ENCODE measurements at regions not wholly inside any gene's neighbourhood (a gene's known extent, or its start where the extent isn't known, plus 50 kb on each side); places are given as distances from the start of the nearest gene placed in this dataset.

DNA sequence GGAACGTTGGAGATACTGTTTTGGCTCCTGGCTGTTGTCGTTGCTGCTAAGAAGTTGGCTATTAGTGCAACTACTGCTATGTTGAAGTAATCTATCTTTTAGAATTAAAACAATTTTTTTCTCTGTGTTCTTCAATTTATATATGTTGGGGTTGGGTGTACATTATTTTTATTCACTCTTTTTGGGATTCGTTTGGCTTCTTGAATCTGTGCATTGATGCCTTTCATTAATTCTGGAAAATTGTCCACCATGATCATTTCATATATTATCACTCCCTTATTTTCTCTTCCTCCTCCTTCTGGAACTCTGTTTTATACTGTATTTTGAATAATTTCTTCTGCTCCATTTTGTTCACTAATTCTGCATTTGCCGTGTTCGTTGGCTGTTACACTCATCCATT, 199.5 kb upstream of the PLET1 start:
- Mint-ChIP-seq H3K36me3 (peaks cover 0 to 4% (median 0%) of the 10 kb centered on the region in 5 donors), H3K27ac (no peak overlapping the region), H3K4me1 (peaks cover 0 to 4% (median 2%) of the 10 kb centered on the region in 7 donors), H3K27me3 (peaks cover 0 to 5% (median 5%) of the 10 kb centered on the region in 5 donors), H3K9me3 (peaks cover 0 to 2% (median 0%) of the 10 kb centered on the region in 11 donors), H3K4me3 (no peak overlapping the region)
- no peak for ATAC-seq
- intact Hi-C loops (cut with micrococcal nuclease), result no loop called here
- ChIA-PET POLR2A (no interaction called here), CTCF (no interaction called here)
- H3K36me3 ChIP-seq (ENCODE audit: control insufficient read depth in 2 of 3, insufficient read depth in 3 of 3, low read length in 3 of 3), result no peaks in the 10 kb centered on the region
- no peak overlapping the region for H3K27ac ChIP-seq (ENCODE audit: low read depth, low read length)
- H3K4me3 ChIP-seq (ENCODE audit: low read length), result no peak overlapping the region
- H3K9me3 ChIP-seq (ENCODE audit: control insufficient read depth in 2 of 3, low read length in 3 of 3), result no peaks in the 10 kb centered on the region
- H3K4me1 ChIP-seq (ENCODE audit: control insufficient read depth in 2 of 2, insufficient read depth in 2 of 2, low read length in 2 of 2), result no peaks in the 10 kb centered on the region
- DNase-seq, result no peak
- no peaks in the 10 kb centered on the region for H3K27me3 ChIP-seq (ENCODE audit: control insufficient read depth in 2 of 2, insufficient read depth in 2 of 2, low read length in 2 of 2)

DNA sequence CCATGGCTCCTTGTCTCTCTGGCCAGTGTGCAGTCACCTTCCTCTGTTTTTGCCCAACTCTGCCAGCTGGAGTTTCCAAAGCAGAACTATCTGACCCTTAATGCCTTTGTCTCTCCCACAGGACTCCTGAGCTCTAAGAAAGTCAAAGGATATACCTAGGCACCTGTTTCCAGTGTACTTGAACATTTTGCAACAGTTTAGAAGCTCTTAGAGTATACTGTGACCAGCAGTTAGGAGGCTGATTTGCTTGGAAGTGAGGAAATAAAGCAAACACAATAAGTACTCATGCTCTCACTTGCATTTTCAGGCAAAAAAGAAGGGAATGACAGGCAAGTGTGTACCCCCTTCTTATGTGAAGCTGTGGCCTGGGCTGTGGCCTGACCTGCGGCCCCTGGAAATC, 204.3 kb upstream of the PLET1 start:
- Mint-ChIP-seq H3K4me3 (no peak overlapping the region), H3K27ac (no peak overlapping the region), H3K36me3 (peaks cover 0 to 12% (median 0%) of the 10 kb centered on the region in 5 donors), H3K9me3 (peaks cover 0 to 2% (median 0%) of the 10 kb centered on the region in 11 donors), H3K4me1 (no peaks in the 10 kb centered on the region), H3K27me3 (peaks cover 5 to 17% (median 10%) of the 10 kb centered on the region in 5 donors)
- Histone ChIP-seq H3K36me3 (ENCODE audit: control insufficient read depth in 2 of 3, insufficient read depth in 3 of 3, low read length in 3 of 3) (no peaks in the 10 kb centered on the region), H3K4me1 (ENCODE audit: control insufficient read depth in 2 of 2, insufficient read depth in 2 of 2, low read length in 2 of 2) (no peaks in the 10 kb centered on the region), H3K4me3 (ENCODE audit: low read length) (no peak overlapping the region), H3K9me3 (ENCODE audit: control insufficient read depth in 2 of 3, low read length in 3 of 3) (no peaks in the 10 kb centered on the region), H3K27me3 (ENCODE audit: control insufficient read depth in 2 of 2, insufficient read depth in 2 of 2, low read length in 2 of 2) (no peaks in the 10 kb centered on the region), H3K27ac (ENCODE audit: low read depth, low read length) (no peak overlapping the region)
- intact Hi-C loops (cut with micrococcal nuclease), result no loop called here
- ChIA-PET POLR2A (no interaction called here), CTCF (no interaction called here)
- no peak for ATAC-seq
- DNase-seq, result no peak

GRCh38 chr11:112465433-112466024, 204.9 kb upstream of the PLET1 start:
- peaks cover 3 to 17% (median 10%) of the 10 kb centered on the region in 5 donors for H3K27me3 Mint-ChIP-seq
- no peaks in the 10 kb centered on the region for H3K4me1 ChIP-seq (ENCODE audit: control insufficient read depth in 2 of 2, insufficient read depth in 2 of 2, low read length in 2 of 2)
- H3K9me3 Mint-ChIP-seq, result peaks cover 0 to 2% (median 0%) of the 10 kb centered on the region in 11 donors
- DNase-seq (no peak), ATAC-seq (no peak)
- peaks cover 0 to 12% (median 0%) of the 10 kb centered on the region in 5 donors for H3K36me3 Mint-ChIP-seq
- ChIA-PET POLR2A (interaction anchor here (0.6 kb wide), 1 partner anchor 9 kb away, joined by 4 read pairs; no protein-coding TSS in a partner anchor), CTCF (no interaction called here)
- no peak overlapping the region for H3K27ac Mint-ChIP-seq
- no peak overlapping the region for H3K4me3 Mint-ChIP-seq
- no peak overlapping the region for H3K27ac ChIP-seq (ENCODE audit: low read depth, low read length)
- intact Hi-C loops (cut with micrococcal nuclease), result no loop called here
- H3K4me1 Mint-ChIP-seq, result no peaks in the 10 kb centered on the region
- no peaks in the 10 kb centered on the region for H3K36me3 ChIP-seq (ENCODE audit: control insufficient read depth in 2 of 3, insufficient read depth in 3 of 3, low read length in 3 of 3)
- no peaks in the 10 kb centered on the region for H3K27me3 ChIP-seq (ENCODE audit: control insufficient read depth in 2 of 2, insufficient read depth in 2 of 2, low read length in 2 of 2)
- no peak overlapping the region for H3K4me3 ChIP-seq (ENCODE audit: low read length)
- H3K9me3 ChIP-seq (ENCODE audit: control insufficient read depth in 2 of 3, low read length in 3 of 3), result no peaks in the 10 kb centered on the region

GRCh38 chr11:112467721-112468120, 207.1 kb upstream of the PLET1 start:
- Mint-ChIP-seq H3K9me3 (no peaks in the 10 kb centered on the region), H3K4me3 (no peak overlapping the region), H3K4me1 (no peaks in the 10 kb centered on the region), H3K27ac (no peak overlapping the region), H3K36me3 (peaks cover 0 to 12% (median 0%) of the 10 kb centered on the region in 5 donors), H3K27me3 (peaks cover 3 to 17% (median 10%) of the 10 kb centered on the region in 5 donors)
- no peak overlapping the region for H3K4me3 ChIP-seq (ENCODE audit: low read length)
- H3K9me3 ChIP-seq (ENCODE audit: control insufficient read depth in 2 of 3, low read length in 3 of 3), result no peaks in the 10 kb centered on the region
- no peaks in the 10 kb centered on the region for H3K27me3 ChIP-seq (ENCODE audit: control insufficient read depth in 2 of 2, insufficient read depth in 2 of 2, low read length in 2 of 2)
- H3K4me1 ChIP-seq (ENCODE audit: control insufficient read depth in 2 of 2, insufficient read depth in 2 of 2, low read length in 2 of 2), result no peaks in the 10 kb centered on the region
- H3K36me3 ChIP-seq (ENCODE audit: control insufficient read depth in 2 of 3, insufficient read depth in 3 of 3, low read length in 3 of 3), result no peaks in the 10 kb centered on the region
- CTCF ChIA-PET, result interaction anchor here (0.6 kb wide), 1 partner anchor 1579 kb away, joined by 3 read pairs; no protein-coding TSS in a partner anchor
- intact Hi-C loops (cut with micrococcal nuclease), result no loop called here
- H3K27ac ChIP-seq (ENCODE audit: low read depth, low read length), result no peak overlapping the region
- DNase-seq (no peak), ATAC-seq (no peak)
- POLR2A ChIA-PET, result no interaction called here

DNA sequence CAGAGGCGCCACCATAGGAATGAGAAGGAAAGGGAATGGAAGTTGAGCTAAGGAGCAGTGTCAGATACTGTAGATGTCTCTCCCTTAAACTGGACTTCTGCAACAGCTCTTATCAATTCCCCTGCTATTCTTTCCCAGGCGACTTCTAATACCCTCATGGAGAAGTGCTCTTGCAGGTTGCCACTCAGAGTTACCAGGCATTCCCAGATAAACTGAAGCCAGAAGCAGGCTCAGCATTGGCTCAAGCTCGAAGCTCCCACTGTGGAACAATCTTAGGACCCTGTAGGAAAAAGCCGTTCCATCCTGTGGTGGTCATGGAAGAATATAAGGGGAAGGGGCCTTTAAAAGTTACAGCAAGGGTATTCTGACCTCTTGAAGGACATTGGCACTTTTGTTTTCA, 208.7 kb upstream of the PLET1 start:
- Histone ChIP-seq H3K27me3 (ENCODE audit: control insufficient read depth in 2 of 2, insufficient read depth in 2 of 2, low read length in 2 of 2) (no peaks in the 10 kb centered on the region), H3K27ac (ENCODE audit: low read depth, low read length) (no peak overlapping the region), H3K9me3 (ENCODE audit: control insufficient read depth in 2 of 3, low read length in 3 of 3) (no peaks in the 10 kb centered on the region), H3K4me1 (ENCODE audit: control insufficient read depth in 2 of 2, insufficient read depth in 2 of 2, low read length in 2 of 2) (no peaks in the 10 kb centered on the region), H3K36me3 (ENCODE audit: control insufficient read depth in 2 of 3, insufficient read depth in 3 of 3, low read length in 3 of 3) (no peaks in the 10 kb centered on the region), H3K4me3 (ENCODE audit: low read length) (no peak overlapping the region)
- intact Hi-C loops (cut with micrococcal nuclease), result no loop called here
- ATAC-seq, result no peak
- no peak overlapping the region for H3K27ac Mint-ChIP-seq
- no peaks in the 10 kb centered on the region for H3K4me1 Mint-ChIP-seq
- ChIA-PET POLR2A (no interaction called here), CTCF (no interaction called here)
- DNase-seq, result no peak
- peaks cover 0 to 12% (median 0%) of the 10 kb centered on the region in 5 donors for H3K36me3 Mint-ChIP-seq
- H3K9me3 Mint-ChIP-seq, result no peaks in the 10 kb centered on the region
- H3K4me3 Mint-ChIP-seq, result no peak overlapping the region
- H3K27me3 Mint-ChIP-seq, result peaks cover 0 to 17% (median 11%) of the 10 kb centered on the region in 5 donors

DNA sequence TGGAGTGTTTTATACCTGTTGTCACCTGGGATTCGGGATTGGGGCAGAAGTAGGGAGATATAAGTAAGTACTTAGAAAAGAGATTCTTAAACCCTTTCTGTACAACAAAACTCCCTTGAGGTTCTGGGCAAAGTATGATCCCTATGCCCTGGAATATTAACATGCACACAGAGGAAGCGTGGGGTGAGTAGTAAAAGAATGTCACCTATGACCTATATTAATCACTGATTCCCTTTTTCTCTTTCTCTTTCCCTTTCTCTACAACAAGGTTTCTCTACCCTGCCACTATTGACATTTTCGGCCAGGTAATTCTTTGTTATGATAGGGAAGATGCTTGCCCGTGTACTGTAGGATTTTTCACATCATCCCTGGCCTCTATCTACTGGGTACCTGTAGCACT, 209.7 kb upstream of the PLET1 start:
- DNase-seq (no peak), ATAC-seq (no peak)
- no peaks in the 10 kb centered on the region for H3K27me3 ChIP-seq (ENCODE audit: control insufficient read depth in 2 of 2, insufficient read depth in 2 of 2, low read length in 2 of 2)
- Mint-ChIP-seq H3K4me3 (no peak overlapping the region), H3K36me3 (peaks cover 0 to 6% (median 0%) of the 10 kb centered on the region in 5 donors), H3K27me3 (peaks cover 0 to 10% (median 9%) of the 10 kb centered on the region in 5 donors), H3K9me3 (no peaks in the 10 kb centered on the region), H3K4me1 (no peaks in the 10 kb centered on the region), H3K27ac (no peak overlapping the region)
- intact Hi-C loops (cut with micrococcal nuclease), result no loop called here
- H3K9me3 ChIP-seq (ENCODE audit: control insufficient read depth in 2 of 3, low read length in 3 of 3), result no peaks in the 10 kb centered on the region
- no peak overlapping the region for H3K27ac ChIP-seq (ENCODE audit: low read depth, low read length)
- no peaks in the 10 kb centered on the region for H3K4me1 ChIP-seq (ENCODE audit: control insufficient read depth in 2 of 2, insufficient read depth in 2 of 2, low read length in 2 of 2)
- POLR2A ChIA-PET, result no interaction called here
- H3K36me3 ChIP-seq (ENCODE audit: control insufficient read depth in 2 of 3, insufficient read depth in 3 of 3, low read length in 3 of 3), result no peaks in the 10 kb centered on the region
- CTCF ChIA-PET, result no interaction called here
- no peak overlapping the region for H3K4me3 ChIP-seq (ENCODE audit: low read length)

DNA sequence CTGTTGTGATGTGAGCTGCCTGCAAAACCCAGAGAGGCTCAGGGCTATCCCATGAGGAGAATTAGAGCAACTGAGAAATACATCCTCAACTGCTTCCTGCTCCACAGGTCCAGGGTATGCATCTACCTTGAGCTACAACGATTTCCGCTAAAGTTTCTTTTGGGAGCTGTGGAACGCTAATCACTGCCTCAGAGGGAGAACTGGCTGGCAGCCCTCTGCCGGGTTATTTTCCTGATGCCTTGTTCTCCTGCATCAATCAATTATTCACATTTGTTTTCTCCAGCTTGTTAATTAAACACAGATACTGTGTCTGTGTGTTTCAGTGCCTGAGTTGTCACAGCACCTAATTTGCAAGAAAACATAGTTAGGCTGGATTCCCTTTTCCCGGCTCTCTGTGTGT, 211.1 kb upstream of the PLET1 start:
- Histone ChIP-seq H3K27ac (ENCODE audit: low read depth, low read length) (no peak overlapping the region), H3K4me1 (ENCODE audit: control insufficient read depth in 2 of 2, insufficient read depth in 2 of 2, low read length in 2 of 2) (no peaks in the 10 kb centered on the region), H3K9me3 (ENCODE audit: control insufficient read depth in 2 of 3, low read length in 3 of 3) (no peaks in the 10 kb centered on the region), H3K27me3 (ENCODE audit: control insufficient read depth in 2 of 2, insufficient read depth in 2 of 2, low read length in 2 of 2) (no peaks in the 10 kb centered on the region), H3K4me3 (ENCODE audit: low read length) (no peak overlapping the region), H3K36me3 (ENCODE audit: control insufficient read depth in 2 of 3, insufficient read depth in 3 of 3, low read length in 3 of 3) (no peaks in the 10 kb centered on the region)
- ChIA-PET CTCF (no interaction called here), POLR2A (no interaction called here)
- Mint-ChIP-seq H3K9me3 (no peaks in the 10 kb centered on the region), H3K27ac (no peak overlapping the region), H3K36me3 (no peaks in the 10 kb centered on the region), H3K4me3 (no peak overlapping the region), H3K27me3 (peaks cover 0 to 11% (median 6%) of the 10 kb centered on the region in 5 donors), H3K4me1 (no peaks in the 10 kb centered on the region)
- DNase-seq, result no peak
- no peak for ATAC-seq
- intact Hi-C loops (cut with micrococcal nuclease), result no loop called here
